PC-3 (cell line): ENCODE measurements at regions not wholly inside any gene's neighbourhood (a gene's known extent, or its start where the extent isn't known, plus 50 kb on each side); places are given as distances from the start of the nearest gene placed in this dataset.

Source experiments
- ATAC-seq: fragments of 200-7000 bp; cut with Tn5 transposase; 2 replicates; pipeline ENCODE4 v1.9.1; 2020; ENCODE audit warnings: mild to moderate bottlenecking, moderate library complexity
- BruUV-seq: library from RNA; stranded (reverse); fragments of 400-500 nt; replicated peaks from 2 replicates; lab custom pipeline; 2021; lab: Mats Ljungman, UMichigan
- CTCF ChIA-PET: fragments of 300-600 bp; sonication (Branson Sonifier 250); formaldehyde crosslinking; loops from one replicate; lab custom pipeline; 2022; ENCODE audit warnings: antibody characterized with exemption; lab: Charles Lee
- POLR2A ChIA-PET: fragments of 300-600 bp; sonication (Branson Sonifier 250); formaldehyde crosslinking; loops from one replicate; lab custom pipeline; 2022; ENCODE audit warnings: antibody characterized with exemption; ENCODE audit not compliant: unreplicated experiment; lab: Charles Lee
- DNase-seq: peaks from one replicate; pipeline ENCODE4 v3.0.0-alpha.2; 2015
- H2AFZ ChIP-seq: fragments of 300-600 bp; sonication (generic); 2 replicates; pipeline ENCODE4 v1.6.0; 2016; ENCODE audit warnings: antibody characterized with exemption, low read length
- H3F3A ChIP-seq: fragments of 300-600 bp; sonication (generic); one replicate; pipeline ENCODE4 v1.6.0; 2017; ENCODE audit warnings: antibody characterized with exemption, low read length, control low read depth, mild to moderate bottlenecking; ENCODE audit not compliant: unreplicated experiment
- H3K27ac ChIP-seq: fragments of 300-600 bp; sonication (generic); 2 replicates; pipeline ENCODE4 v1.5.1; 2016; ENCODE audit warnings: mild to moderate bottlenecking, low read length
- H3K27me3 ChIP-seq: fragments of 300-600 bp; sonication (generic); 2 replicates; pipeline ENCODE4 v1.6.1; 2016; ENCODE audit warnings: low read length, mixed read lengths
- H3K36me3 ChIP-seq: fragments of 300-600 bp; sonication (generic); 2 replicates; pipeline ENCODE4 v1.6.1; 2016; ENCODE audit warnings: low read depth, mixed run types, low read length, mixed read lengths
- H3K4me1 ChIP-seq: fragments of 300-600 bp; sonication (generic); 2 replicates; pipeline ENCODE4 v1.5.1; 2016; ENCODE audit warnings: low read length; ENCODE audit not compliant: insufficient read depth
- H3K4me2 ChIP-seq: fragments of 300-600 bp; sonication (generic); 2 replicates; pipeline ENCODE4 v1.6.0; 2016; ENCODE audit warnings: low read length
- H3K4me3 ChIP-seq: fragments of 300-600 bp; sonication (generic); 2 replicates; pipeline ENCODE4 v1.5.1; 2016; ENCODE audit warnings: mild to moderate bottlenecking, low read length, mixed read lengths
- H3K79me2 ChIP-seq: fragments of 300-600 bp; sonication (generic); 2 replicates; pipeline ENCODE4 v1.6.1; 2017; ENCODE audit warnings: low read length, mixed read lengths
- H3K9ac ChIP-seq: fragments of 300-600 bp; sonication (generic); 2 replicates; pipeline ENCODE4 v1.6.0; 2016; ENCODE audit warnings: mild to moderate bottlenecking, low read length
- H3K9me2 ChIP-seq: fragments of 300-600 bp; sonication (generic); replicated peaks from 2 replicates; pipeline ENCODE4 v1.6.1; 2016; ENCODE audit warnings: mixed run types, low read length, mixed read lengths
- H3K9me3 ChIP-seq: fragments of 300-600 bp; sonication (generic); 2 replicates; pipeline ENCODE4 v1.6.1; 2016; ENCODE audit warnings: low read length, mixed read lengths
- H4K20me1 ChIP-seq: fragments of 300-600 bp; sonication (generic); 2 replicates; pipeline ENCODE4 v1.6.1; 2016; ENCODE audit warnings: low read length, mixed read lengths
- CTCF ChIP-seq: fragments of 300-600 bp; sonication (generic); conservative IDR thresholded peaks from 2 replicates; pipeline ENCODE4 v1.5.1; 2017; ENCODE audit warnings: antibody characterized with exemption, low read depth, mild to moderate bottlenecking, low read length
- EZH2 ChIP-seq: fragments of 300-600 bp; sonication (generic); IDR thresholded peaks from one replicate; pipeline ENCODE4 v1.6.1; 2017; ENCODE audit warnings: antibody characterized with exemption, mild to moderate bottlenecking, low read length; ENCODE audit not compliant: unreplicated experiment
- EZH2phosphoT487 ChIP-seq: fragments of 300-600 bp; sonication (generic); IDR thresholded peaks from 2 replicates; pipeline ENCODE4 v1.6.1; 2018; ENCODE audit warnings: mild to moderate bottlenecking, antibody characterized with exemption, low read length, borderline replicate concordance
- intact Hi-C: fragments of 100-400 bp; cut with micrococcal nuclease; formaldehyde crosslinking; loops from 2 replicates; pipeline ENCODE4 v1.9.0; 2023

DNA sequence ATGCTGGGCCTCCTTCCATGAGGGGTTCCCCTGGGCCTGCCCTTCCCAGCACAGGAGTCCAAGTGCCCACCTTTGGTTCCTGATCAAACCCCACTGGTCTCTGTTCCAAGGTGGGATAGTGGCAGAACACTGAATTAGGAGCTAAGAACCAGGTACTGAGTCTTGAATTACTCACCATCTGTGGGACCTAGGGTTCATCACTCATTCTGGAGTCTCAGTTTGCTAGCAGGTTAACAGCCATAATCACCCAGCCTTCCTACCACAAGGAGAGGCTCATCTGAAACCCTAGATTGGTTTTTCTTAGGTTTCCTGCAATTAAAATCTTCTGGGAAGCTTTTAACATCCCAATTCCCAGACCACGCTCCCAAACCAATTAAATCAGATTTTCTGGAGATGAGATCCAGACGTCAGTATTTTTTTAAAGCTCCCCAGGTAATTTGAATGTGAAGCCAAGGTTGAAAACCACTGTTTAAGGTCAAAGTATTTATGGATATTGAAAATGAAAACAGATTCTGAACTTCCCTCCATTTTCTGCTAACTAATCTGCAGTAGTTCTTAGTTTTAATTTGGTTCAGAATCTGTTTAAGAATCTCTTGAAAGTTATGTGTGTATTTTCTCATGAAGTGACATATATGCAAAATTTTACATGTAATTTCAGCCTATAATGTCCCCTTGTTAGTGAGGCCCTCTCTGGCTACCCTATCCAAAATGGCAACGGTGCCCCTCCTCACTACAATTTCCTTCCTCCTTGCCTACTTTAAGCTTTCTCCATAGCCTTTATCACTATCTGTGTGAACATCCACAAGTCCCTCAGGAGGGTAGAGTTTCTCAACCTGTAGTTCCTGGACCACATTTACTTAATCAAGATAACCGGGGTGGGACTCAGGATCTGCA is 166.5 kb upstream of the CXCR4 start:
- H2AFZ ChIP-seq, result no peak overlapping the region
- H3K4me2 ChIP-seq, result no peak overlapping the region
- H3K79me2 ChIP-seq, result no peaks in the 10 kb centered on the region
- H3K4me1 ChIP-seq, result no peaks in the 10 kb centered on the region
- H3K9ac ChIP-seq, result no peak overlapping the region
- ATAC-seq, result no peak
- intact Hi-C loops, result no loop called here
- no peak overlapping the region for H3K27ac ChIP-seq
- TF ChIP-seq EZH2 (no peak), EZH2phosphoT487 (no peak), CTCF (no peak)
- no TSS peak for BruUV-seq
- DNase-seq, result no peak
- H4K20me1 ChIP-seq, result no peaks in the 10 kb centered on the region
- H3K36me3 ChIP-seq, result no peaks in the 10 kb centered on the region
- no peaks in the 10 kb centered on the region for H3K9me3 ChIP-seq
- CTCF ChIA-PET, result no interaction called here
- H3F3A ChIP-seq, result no peaks in the 10 kb centered on the region
- no peaks in the 10 kb centered on the region for H3K9me2 ChIP-seq
- peaks cover 58% of the 10 kb centered on the region for H3K27me3 ChIP-seq
- POLR2A ChIA-PET, result no interaction called here
- H3K4me3 ChIP-seq, result no peak overlapping the region

- ATAC-seq (no peak), DNase-seq (no peak)
- Histone ChIP-seq H3F3A (no peaks in the 10 kb centered on the region), H4K20me1 (no peaks in the 10 kb centered on the region), H3K9me3 (no peaks in the 10 kb centered on the region), H3K4me3 (no peak overlapping the region), H3K9ac (no peak overlapping the region), H3K27me3 (peaks cover 67% of the 10 kb centered on the region), H2AFZ (no peak overlapping the region), H3K4me1 (no peaks in the 10 kb centered on the region), H3K4me2 (no peak overlapping the region), H3K36me3 (no peaks in the 10 kb centered on the region), H3K79me2 (no peaks in the 10 kb centered on the region), H3K27ac (no peak overlapping the region), H3K9me2 (no peaks in the 10 kb centered on the region)
- ChIA-PET POLR2A (no interaction called here), CTCF (no interaction called here)
- no TSS peak for BruUV-seq
- no peak for TF ChIP-seq EZH2
- TF ChIP-seq EZH2phosphoT487, result no peak
- no peak for TF ChIP-seq CTCF
- intact Hi-C loops, result no loop called here
These were observed 164.3 kb upstream of the CXCR4 start for GRCh38 chr2:136282251-136282650.
